GM12892 (cell line): ENCODE measurements at regions not wholly inside any gene's neighbourhood (a gene's known extent, or its start where the extent isn't known, plus 50 kb on each side); places are given as distances from the start of the nearest gene placed in this dataset.

Experiments
- POLR2A ChIP-seq: IDR thresholded peaks from 2 replicates; pipeline ENCODE4 v1.6.1; 2011; ENCODE audit warnings: low read depth, low read length, control low read depth
- POLR2AphosphoS5 ChIP-seq: IDR thresholded peaks from 2 replicates; pipeline ENCODE4 v1.6.1; 2011; ENCODE audit warnings: low read depth, low read length, control low read depth
- TAF1 ChIP-seq: IDR thresholded peaks from 2 replicates; pipeline ENCODE4 v1.6.1; 2011; ENCODE audit warnings: low read depth, mild to moderate bottlenecking, control low read depth, low read length, borderline replicate concordance

- TF ChIP-seq POLR2AphosphoS5 (no peak), POLR2A (no peak), TAF1 (no peak)
These were observed 832.9 kb upstream of the FANCL start for GRCh38 chr2:59074071-59074470.
